ENCODE measurements at regions not wholly inside any gene's neighbourhood (a gene's known extent, or its start where the extent isn't known, plus 50 kb on each side); places are given as distances from the start of the nearest gene placed in this dataset.

GRCh38 chr6:130699742-130700141, 127.5 kb upstream of the SMLR1 start:
- TF ChIP-seq E2F4 (CRISPR knock-in tag; IDR thresholded peaks at IDR 0.05; ENCODE audit: low read depth), result no peak
- TF ChIP-seq CTCF (IDR thresholded peaks at IDR 0.05 in 2 of 3, conservative IDR thresholded peaks at IDR 0.05 in 1 of 3; ENCODE audit: insufficient read depth in 2 of 3, low read depth in 1 of 3, low read length in 3 of 3), result no peak
- TF ChIP-seq ZNF778 (CRISPR knock-in tag; IDR thresholded peaks at IDR 0.05), result no peak
- no peak for TF ChIP-seq EZH2 (IDR thresholded peaks at IDR 0.05; ENCODE audit: borderline replicate concordance, low read depth, low read length)
- no peak for TF ChIP-seq MAFK (IDR thresholded peaks at IDR 0.05; ENCODE audit: low read length)
